ENCODE measurements at regions not wholly inside any gene's neighbourhood (a gene's known extent, or its start where the extent isn't known, plus 50 kb on each side); places are given as distances from the start of the nearest gene placed in this dataset.

DNA sequence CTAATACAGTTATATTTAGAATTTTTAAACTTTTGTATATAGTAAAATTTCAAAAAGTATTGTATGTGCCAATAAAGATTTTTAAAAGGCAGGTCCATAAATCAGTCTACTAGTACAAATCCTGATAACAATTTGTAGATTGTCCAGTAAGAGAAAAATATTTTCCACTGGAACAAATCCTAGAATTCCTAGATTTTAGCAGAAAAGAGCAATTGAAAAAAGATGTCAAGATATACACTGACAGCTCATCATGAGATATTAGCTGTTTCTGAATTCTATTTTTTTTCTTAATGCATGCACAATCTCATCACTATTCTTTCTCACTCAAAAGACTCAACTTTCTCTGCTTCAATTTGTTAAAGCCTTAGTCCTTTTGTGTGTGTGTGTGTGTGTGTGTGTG lies 289.2 kb upstream of the MAD2L1 start:
- H3K56ac ChIP-seq (ENCODE audit: extremely low read depth, insufficient read depth, low read length), result no peak overlapping the region
- no peak overlapping the region for H2BK5ac ChIP-seq (ENCODE audit: low read depth, low read length, poor library complexity, severe bottlenecking)
- no peaks in the 10 kb centered on the region for H4K20me1 ChIP-seq (ENCODE audit: insufficient read depth, low read length)
- H3K4me2 ChIP-seq (ENCODE audit: low read depth, low read length), result no peak overlapping the region
- H2BK120ac ChIP-seq (ENCODE audit: low read depth, low read length), result no peak overlapping the region
- ChIA-PET POLR2A (ENCODE audit: unreplicated experiment) (no interaction called here), CTCF (no interaction called here)
- no peak overlapping the region for H3K4ac ChIP-seq (ENCODE audit: low read depth, low read length)
- no peak overlapping the region for H3K23ac ChIP-seq (ENCODE audit: low read depth, low read length)
- no peaks in the 10 kb centered on the region for H3K27me3 ChIP-seq (ENCODE audit: control insufficient read depth, insufficient read depth, low read length)
- H2BK20ac ChIP-seq (ENCODE audit: low read depth, low read length), result no peak overlapping the region
- H2AK5ac ChIP-seq (ENCODE audit: low read depth, low read length), result no peak overlapping the region
- H3K18ac ChIP-seq (ENCODE audit: low read depth, low read length), result no peak overlapping the region
- H3K9me3 ChIP-seq (ENCODE audit: control insufficient read depth, insufficient read depth, low read length), result no peaks in the 10 kb centered on the region
- H3K9ac ChIP-seq (ENCODE audit: low read depth, low read length), result no peak overlapping the region
- intact Hi-C loops (cut with micrococcal nuclease), result no loop called here
- H4K5ac ChIP-seq (ENCODE audit: low read depth, low read length), result no peak overlapping the region
- in situ Hi-C loops (cut with MboI; ENCODE audit: low sequenced_read_pairs), result no loop called here
- no peak overlapping the region for H4K8ac ChIP-seq (ENCODE audit: low read depth in 2 of 2, low read length in 2 of 2)
- TF ChIP-seq MAFK (IDR thresholded peaks at IDR 0.05; ENCODE audit: low read depth, low read length), result no peak
- H3K27ac ChIP-seq (ENCODE audit: insufficient read depth, low read length), result no peak overlapping the region
- H3K14ac ChIP-seq (replicated peaks; ENCODE audit: low read depth, low read length), result no peak overlapping the region
- H2BK15ac ChIP-seq (ENCODE audit: low read depth, low read length), result no peak overlapping the region
- no peak overlapping the region for H3K4me3 ChIP-seq (ENCODE audit: insufficient read depth, low read depth, low read length)
- ATAC-seq (ENCODE audit: low read depth), result no peak
- H3K79me1 ChIP-seq (ENCODE audit: low read depth in 1 of 2, low read length in 2 of 2), result no peaks in the 10 kb centered on the region
- DNase-seq, result no peak
- H2AFZ ChIP-seq (replicated peaks; ENCODE audit: low read length, poor library complexity), result no peak overlapping the region
- H4K91ac ChIP-seq (ENCODE audit: insufficient read depth, low read depth, low read length), result no peak overlapping the region
- no peaks in the 10 kb centered on the region for H3K9me1 ChIP-seq (ENCODE audit: insufficient read depth, low read length)
- no TSS peak for BruUV-seq (replicated peaks)
- H3K4me1 ChIP-seq (ENCODE audit: control insufficient read depth, insufficient read depth, low read length), result no peaks in the 10 kb centered on the region
- dilution Hi-C loops (cut with HindIII; ENCODE audit: low sequenced_read_pairs, unreplicated experiment), result no loop called here
- no peak overlapping the region for H2AK9ac ChIP-seq (replicated peaks; ENCODE audit: low read depth, low read length, poor library complexity)
- no peaks in the 10 kb centered on the region for H3K36me3 ChIP-seq (ENCODE audit: control insufficient read depth, insufficient read depth, low read length)

Measured in IMR-90 (cell line).